ENCODE measurements at regions not wholly inside any gene's neighbourhood (a gene's known extent, or its start where the extent isn't known, plus 50 kb on each side); places are given as distances from the start of the nearest gene placed in this dataset.

GRCh38 chr2:128717758-128718710 lies 399.4 kb upstream of the HS6ST1 start:
- FAIRE-seq (no peak), DNase-seq (ENCODE audit: insufficient read length, low spot score) (no peak)
- TF ChIP-seq SPI1 (IDR thresholded peaks at IDR 0.05; ENCODE audit: low read depth, low read length), result no peak
- TF ChIP-seq TAF1 (IDR thresholded peaks at IDR 0.05; ENCODE audit: low read depth, low read length), result no peak
- no peak for TF ChIP-seq POU2F2 (IDR thresholded peaks at IDR 0.05; ENCODE audit: low read depth, low read length)
- no peak for TF ChIP-seq POLR2A (IDR thresholded peaks at IDR 0.05; ENCODE audit: low read depth, low read length)
- TF ChIP-seq POLR2AphosphoS5 (IDR thresholded peaks at IDR 0.05; ENCODE audit: low read depth, low read length), result no peak
- TF ChIP-seq PAX5 (IDR thresholded peaks at IDR 0.05; ENCODE audit: insufficient read depth, low read length, severe bottlenecking), result no peak

GRCh38 chr2:128720080-128721022 lies 401.7 kb upstream of the HS6ST1 start:
- DNase-seq (ENCODE audit: insufficient read length, low spot score) (no peak), FAIRE-seq (no peak)
- no peak for TF ChIP-seq POLR2AphosphoS5 (IDR thresholded peaks at IDR 0.05; ENCODE audit: low read depth, low read length)
- no peak for TF ChIP-seq POU2F2 (IDR thresholded peaks at IDR 0.05; ENCODE audit: low read depth, low read length)
- no peak for TF ChIP-seq POLR2A (IDR thresholded peaks at IDR 0.05; ENCODE audit: low read depth, low read length)
- no peak for TF ChIP-seq TAF1 (IDR thresholded peaks at IDR 0.05; ENCODE audit: low read depth, low read length)
- no peak for TF ChIP-seq SPI1 (IDR thresholded peaks at IDR 0.05; ENCODE audit: low read depth, low read length)
- no peak for TF ChIP-seq PAX5 (IDR thresholded peaks at IDR 0.05; ENCODE audit: insufficient read depth, low read length, severe bottlenecking)

GRCh38 chr2:128721096-128721495 lies 402.4 kb upstream of the HS6ST1 start:
- no peak for TF ChIP-seq POU2F2 (IDR thresholded peaks at IDR 0.05; ENCODE audit: low read depth, low read length)
- no peak for TF ChIP-seq SPI1 (IDR thresholded peaks at IDR 0.05; ENCODE audit: low read depth, low read length)
- no peak for TF ChIP-seq POLR2AphosphoS5 (IDR thresholded peaks at IDR 0.05; ENCODE audit: low read depth, low read length)
- TF ChIP-seq POLR2A (IDR thresholded peaks at IDR 0.05; ENCODE audit: low read depth, low read length), result no peak
- no peak for TF ChIP-seq PAX5 (IDR thresholded peaks at IDR 0.05; ENCODE audit: insufficient read depth, low read length, severe bottlenecking)
- no peak for TF ChIP-seq TAF1 (IDR thresholded peaks at IDR 0.05; ENCODE audit: low read depth, low read length)
- FAIRE-seq (no peak), DNase-seq (ENCODE audit: insufficient read length, low spot score) (no peak)

GRCh38 chr2:128722489-128722888 lies 403.8 kb upstream of the HS6ST1 start:
- FAIRE-seq (no peak), DNase-seq (ENCODE audit: insufficient read length, low spot score) (no peak)
- TF ChIP-seq PAX5 (IDR thresholded peaks at IDR 0.05; ENCODE audit: insufficient read depth, low read length, severe bottlenecking), result no peak
- TF ChIP-seq POLR2AphosphoS5 (IDR thresholded peaks at IDR 0.05; ENCODE audit: low read depth, low read length), result no peak
- TF ChIP-seq TAF1 (IDR thresholded peaks at IDR 0.05; ENCODE audit: low read depth, low read length), result no peak
- TF ChIP-seq SPI1 (IDR thresholded peaks at IDR 0.05; ENCODE audit: low read depth, low read length), result no peak
- no peak for TF ChIP-seq POLR2A (IDR thresholded peaks at IDR 0.05; ENCODE audit: low read depth, low read length)
- TF ChIP-seq POU2F2 (IDR thresholded peaks at IDR 0.05; ENCODE audit: low read depth, low read length), result no peak

- no peak for FAIRE-seq
- DNase-seq (ENCODE audit: insufficient read length, low spot score), result no peak
- no peak for TF ChIP-seq SPI1 (IDR thresholded peaks at IDR 0.05; ENCODE audit: low read depth, low read length)
- no peak for TF ChIP-seq POLR2AphosphoS5 (IDR thresholded peaks at IDR 0.05; ENCODE audit: low read depth, low read length)
- TF ChIP-seq PAX5 (IDR thresholded peaks at IDR 0.05; ENCODE audit: insufficient read depth, low read length, severe bottlenecking), result no peak
- TF ChIP-seq TAF1 (IDR thresholded peaks at IDR 0.05; ENCODE audit: low read depth, low read length), result no peak
- TF ChIP-seq POLR2A (IDR thresholded peaks at IDR 0.05; ENCODE audit: low read depth, low read length), result no peak
Measured at GRCh38 chr2:128724547-128724946, 405.9 kb upstream of the HS6ST1 start.

GRCh38 chr2:128724972-128725371 lies 406.3 kb upstream of the HS6ST1 start:
- FAIRE-seq (no peak), DNase-seq (ENCODE audit: insufficient read length, low spot score) (no peak)
- TF ChIP-seq POU2F2 (IDR thresholded peaks at IDR 0.05; ENCODE audit: low read depth, low read length) (no peak), SPI1 (IDR thresholded peaks at IDR 0.05; ENCODE audit: low read depth, low read length) (no peak), TAF1 (IDR thresholded peaks at IDR 0.05; ENCODE audit: low read depth, low read length) (no peak), POLR2AphosphoS5 (IDR thresholded peaks at IDR 0.05; ENCODE audit: low read depth, low read length) (no peak), PAX5 (IDR thresholded peaks at IDR 0.05; ENCODE audit: insufficient read depth, low read length, severe bottlenecking) (no peak), POLR2A (IDR thresholded peaks at IDR 0.05; ENCODE audit: low read depth, low read length) (no peak)

- TF ChIP-seq POLR2AphosphoS5 (IDR thresholded peaks at IDR 0.05; ENCODE audit: low read depth, low read length) (no peak), SPI1 (IDR thresholded peaks at IDR 0.05; ENCODE audit: low read depth, low read length) (no peak), PAX5 (IDR thresholded peaks at IDR 0.05; ENCODE audit: insufficient read depth, low read length, severe bottlenecking) (no peak), POLR2A (IDR thresholded peaks at IDR 0.05; ENCODE audit: low read depth, low read length) (no peak), TAF1 (IDR thresholded peaks at IDR 0.05; ENCODE audit: low read depth, low read length) (no peak), POU2F2 (IDR thresholded peaks at IDR 0.05; ENCODE audit: low read depth, low read length) (no peak)
- DNase-seq (ENCODE audit: insufficient read length, low spot score), result no peak
- no peak for FAIRE-seq
Measured at GRCh38 chr2:128726236-128726635, 407.6 kb upstream of the HS6ST1 start.

GRCh38 chr2:128726911-128727310 lies 408.2 kb upstream of the HS6ST1 start:
- DNase-seq (ENCODE audit: insufficient read length, low spot score) (no peak), FAIRE-seq (no peak)
- TF ChIP-seq POU2F2 (IDR thresholded peaks at IDR 0.05; ENCODE audit: low read depth, low read length), result no peak
- TF ChIP-seq POLR2AphosphoS5 (IDR thresholded peaks at IDR 0.05; ENCODE audit: low read depth, low read length), result no peak
- no peak for TF ChIP-seq SPI1 (IDR thresholded peaks at IDR 0.05; ENCODE audit: low read depth, low read length)
- TF ChIP-seq PAX5 (IDR thresholded peaks at IDR 0.05; ENCODE audit: insufficient read depth, low read length, severe bottlenecking), result no peak
- no peak for TF ChIP-seq POLR2A (IDR thresholded peaks at IDR 0.05; ENCODE audit: low read depth, low read length)
- TF ChIP-seq TAF1 (IDR thresholded peaks at IDR 0.05; ENCODE audit: low read depth, low read length), result no peak
